HCT116 (cell line): ENCODE measurements at regions not wholly inside any gene's neighbourhood (a gene's known extent, or its start where the extent isn't known, plus 50 kb on each side); places are given as distances from the start of the nearest gene placed in this dataset.

Source experiments
- CEBPB ChIP-seq: IDR thresholded peaks from 2 replicates; pipeline ENCODE4 v1.6.1; 2012; ENCODE audit warnings: low read depth
- CTCF ChIP-seq, 3 experiments: fragments of 200-600 bp in 1 of 3; sonication (generic) in 1 of 3; IDR thresholded peaks in 2 of 3; conservative IDR thresholded peaks in 1 of 3; 2 replicates each; pipeline ENCODE4 v1.5.1; 2012 to 2017; ENCODE audit warnings: low read depth in 2 of 3, low read length in 2 of 3, antibody characterized with exemption in 1 of 3, borderline replicate concordance in 1 of 3, control low read depth in 1 of 3, mild to moderate bottlenecking in 1 of 3, mixed read lengths in 1 of 3, mixed run types in 1 of 3, moderate library complexity in 1 of 3; ENCODE audit not compliant: insufficient read depth in 1 of 3
- JUND ChIP-seq: IDR thresholded peaks from 2 replicates; pipeline ENCODE4 v1.6.1; 2012
- POLR2A ChIP-seq: IDR thresholded peaks from 2 replicates; pipeline ENCODE4 v1.7.0; 2011; ENCODE audit warnings: borderline replicate concordance; ENCODE audit not compliant: insufficient read depth, insufficient read length; ENCODE audit errors: extremely low read depth
- TCF7L2 ChIP-seq: IDR thresholded peaks from 2 replicates; pipeline ENCODE4 v1.7.0; 2011; ENCODE audit warnings: borderline replicate concordance, inconsistent platforms; ENCODE audit not compliant: insufficient read depth, insufficient read length; ENCODE audit errors: extremely low read depth
- ZFX ChIP-seq: fragments of 450-650 bp; IDR thresholded peaks from 2 replicates; pipeline ENCODE4 v1.6.1; 2017

- TF ChIP-seq TCF7L2 (no peak), CEBPB (no peak), JUND (no peak), CTCF (IDR thresholded peaks at IDR 0.05 in 2 of 3, conservative IDR thresholded peaks at IDR 0.05 in 1 of 3; ENCODE audit: borderline replicate concordance in 1 of 3, insufficient read depth in 1 of 3, low read depth in 2 of 3, low read length in 2 of 3) (no peak), POLR2A (no peak), ZFX (no peak)
Measured at GRCh38 chr10:2949221-2949947, 118.0 kb upstream of the PFKP start.
